ENCODE measurements at regions not wholly inside any gene's neighbourhood (a gene's known extent, or its start where the extent isn't known, plus 50 kb on each side); places are given as distances from the start of the nearest gene placed in this dataset.

- no peaks in the 10 kb centered on the region for H3K27me3 ChIP-seq (replicated peaks; ENCODE audit: control insufficient read depth, insufficient read depth, low read length)
- BruUV-seq (replicated peaks) = no TSS peak
- POLR2A ChIA-PET = no interaction called here
These were observed 917.0 kb upstream of the PIK3C3 start for GRCh38 chr18:41038071-41038470.

DNA sequence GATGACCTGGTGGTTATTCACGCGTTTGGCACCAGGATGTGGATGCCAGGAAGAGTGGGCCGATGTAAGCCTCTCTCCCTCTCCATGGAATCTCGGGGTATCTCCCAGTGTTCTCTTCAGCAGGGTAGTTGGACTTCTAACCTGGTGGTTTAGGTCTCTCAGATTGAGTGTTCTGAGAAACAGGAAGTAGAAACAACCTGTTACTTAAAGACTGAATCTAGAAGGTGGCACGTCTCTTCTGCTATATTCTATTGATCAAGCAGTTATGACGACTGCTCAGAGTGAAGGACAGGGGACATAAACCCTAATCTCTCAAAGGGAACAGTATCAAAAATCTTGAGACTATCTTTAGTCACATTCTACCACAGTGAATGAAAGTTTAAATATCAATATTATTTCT is 918.7 kb upstream of the PIK3C3 start:
- DNase-seq = no peak
- no peak overlapping the region for H3K27ac Mint-ChIP-seq (ENCODE audit: unreplicated experiment)
- no TSS peak for BruUV-seq (replicated peaks)
- CTCF ChIA-PET = no interaction called here
- Histone ChIP-seq H3K4me1 (no peaks in the 10 kb centered on the region), H3K9me3 (no peaks in the 10 kb centered on the region), H3K4me3 (ENCODE audit: low read depth, low read length) (no peak overlapping the region), H3K27me3 (replicated peaks; ENCODE audit: control insufficient read depth, insufficient read depth, low read length) (no peaks in the 10 kb centered on the region), H3K36me3 (ENCODE audit: control insufficient read depth, insufficient read depth, low read length) (no peaks in the 10 kb centered on the region)
- TF ChIP-seq, protein P1, sequence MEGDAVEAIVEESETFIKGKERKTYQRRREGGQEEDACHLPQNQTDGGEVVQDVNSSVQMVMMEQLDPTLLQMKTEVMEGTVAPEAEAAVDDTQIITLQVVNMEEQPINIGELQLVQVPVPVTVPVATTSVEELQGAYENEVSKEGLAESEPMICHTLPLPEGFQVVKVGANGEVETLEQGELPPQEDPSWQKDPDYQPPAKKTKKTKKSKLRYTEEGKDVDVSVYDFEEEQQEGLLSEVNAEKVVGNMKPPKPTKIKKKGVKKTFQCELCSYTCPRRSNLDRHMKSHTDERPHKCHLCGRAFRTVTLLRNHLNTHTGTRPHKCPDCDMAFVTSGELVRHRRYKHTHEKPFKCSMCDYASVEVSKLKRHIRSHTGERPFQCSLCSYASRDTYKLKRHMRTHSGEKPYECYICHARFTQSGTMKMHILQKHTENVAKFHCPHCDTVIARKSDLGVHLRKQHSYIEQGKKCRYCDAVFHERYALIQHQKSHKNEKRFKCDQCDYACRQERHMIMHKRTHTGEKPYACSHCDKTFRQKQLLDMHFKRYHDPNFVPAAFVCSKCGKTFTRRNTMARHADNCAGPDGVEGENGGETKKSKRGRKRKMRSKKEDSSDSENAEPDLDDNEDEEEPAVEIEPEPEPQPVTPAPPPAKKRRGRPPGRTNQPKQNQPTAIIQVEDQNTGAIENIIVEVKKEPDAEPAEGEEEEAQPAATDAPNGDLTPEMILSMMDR (IDR thresholded peaks at IDR 0.05; ENCODE audit: insufficient read depth in 1 of 2, low read depth in 1 of 2, low read length in 1 of 2, severe bottlenecking in 1 of 2, unreplicated experiment in 1 of 2) = no peak
- intact Hi-C loops (cut with micrococcal nuclease; ENCODE audit: unreplicated experiment) = no loop called here
- POLR2A ChIA-PET = no interaction called here
- H3K4me1 Mint-ChIP-seq (ENCODE audit: low read depth, unreplicated experiment) = no peaks in the 10 kb centered on the region
- H3K36me3 Mint-ChIP-seq (ENCODE audit: insufficient read depth, unreplicated experiment) = no peaks in the 10 kb centered on the region
- no peaks in the 10 kb centered on the region for H3K9me3 Mint-ChIP-seq (ENCODE audit: unreplicated experiment)
- H3K4me3 Mint-ChIP-seq (ENCODE audit: unreplicated experiment) = no peak overlapping the region
- no peaks in the 10 kb centered on the region for H3K27me3 Mint-ChIP-seq (ENCODE audit: insufficient read depth, unreplicated experiment)

More at GRCh38 chr18:41038071-41038470, 917.0 kb upstream of the PIK3C3 start:
- Mint-ChIP-seq H3K27me3 (ENCODE audit: insufficient read depth, unreplicated experiment) (no peaks in the 10 kb centered on the region), H3K4me3 (ENCODE audit: unreplicated experiment) (no peak overlapping the region), H3K4me1 (ENCODE audit: low read depth, unreplicated experiment) (no peaks in the 10 kb centered on the region), H3K9me3 (ENCODE audit: unreplicated experiment) (no peaks in the 10 kb centered on the region), H3K36me3 (ENCODE audit: insufficient read depth, unreplicated experiment) (no peaks in the 10 kb centered on the region), H3K27ac (ENCODE audit: unreplicated experiment) (no peak overlapping the region)
- TF ChIP-seq, protein P1 (IDR thresholded peaks at IDR 0.05; ENCODE audit: insufficient read depth in 1 of 2, low read depth in 1 of 2, low read length in 1 of 2, severe bottlenecking in 1 of 2, unreplicated experiment in 1 of 2) = no peak
- CTCF ChIA-PET = no interaction called here
- no peaks in the 10 kb centered on the region for H3K4me1 ChIP-seq
- H3K36me3 ChIP-seq (ENCODE audit: control insufficient read depth, insufficient read depth, low read length) = no peaks in the 10 kb centered on the region
- H3K4me3 ChIP-seq (ENCODE audit: low read depth, low read length) = no peak overlapping the region
- no peak for DNase-seq
- intact Hi-C loops (cut with micrococcal nuclease; ENCODE audit: unreplicated experiment) = no loop called here
- H3K9me3 ChIP-seq = no peaks in the 10 kb centered on the region

GRCh38 chr18:41034413-41034812 is 920.6 kb upstream of the PIK3C3 start:
- Histone ChIP-seq H3K9me3 (no peaks in the 10 kb centered on the region), H3K36me3 (ENCODE audit: control insufficient read depth, insufficient read depth, low read length) (no peaks in the 10 kb centered on the region), H3K27me3 (replicated peaks; ENCODE audit: control insufficient read depth, insufficient read depth, low read length) (no peaks in the 10 kb centered on the region), H3K4me1 (no peaks in the 10 kb centered on the region), H3K4me3 (ENCODE audit: low read depth, low read length) (no peak overlapping the region)
- Mint-ChIP-seq H3K9me3 (ENCODE audit: unreplicated experiment) (no peaks in the 10 kb centered on the region), H3K36me3 (ENCODE audit: insufficient read depth, unreplicated experiment) (no peaks in the 10 kb centered on the region), H3K27me3 (ENCODE audit: insufficient read depth, unreplicated experiment) (no peaks in the 10 kb centered on the region), H3K4me1 (ENCODE audit: low read depth, unreplicated experiment) (no peaks in the 10 kb centered on the region), H3K4me3 (ENCODE audit: unreplicated experiment) (no peak overlapping the region), H3K27ac (ENCODE audit: unreplicated experiment) (no peak overlapping the region)
- intact Hi-C loops (cut with micrococcal nuclease; ENCODE audit: unreplicated experiment) = no loop called here
- ChIA-PET POLR2A (no interaction called here), CTCF (no interaction called here)
- DNase-seq = no peak
- no TSS peak for BruUV-seq (replicated peaks)
- TF ChIP-seq, protein P1 (IDR thresholded peaks at IDR 0.05; ENCODE audit: insufficient read depth in 1 of 2, low read depth in 1 of 2, low read length in 1 of 2, severe bottlenecking in 1 of 2, unreplicated experiment in 1 of 2) = no peak

All from Caco-2 (cell line).